ENCODE measurements at regions not wholly inside any gene's neighbourhood (a gene's known extent, or its start where the extent isn't known, plus 50 kb on each side); places are given as distances from the start of the nearest gene placed in this dataset.

DNA sequence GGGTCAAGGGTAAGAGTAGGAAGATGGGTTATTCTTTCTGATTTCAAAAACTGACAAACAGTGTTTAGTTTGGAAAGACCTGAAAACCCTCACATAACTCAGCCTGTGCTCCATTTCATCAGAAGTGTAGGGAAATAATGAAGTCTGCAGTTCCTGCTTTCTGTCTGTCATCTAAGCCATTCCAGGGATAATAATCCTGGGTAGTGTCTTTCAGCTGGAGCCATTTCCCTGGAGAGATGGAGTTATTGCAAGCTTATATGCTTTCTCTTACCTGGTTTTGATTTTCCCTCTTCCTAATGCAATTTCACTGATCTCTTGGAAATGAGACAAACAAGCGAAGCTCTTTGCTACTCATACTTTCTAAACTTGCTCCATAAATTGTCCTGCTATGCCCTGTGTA is 824.8 kb upstream of the LCORL start:
- CTCF ChIA-PET, result no interaction called here
- H3K27ac ChIP-seq (ENCODE audit: low read depth, low read length), result no peak overlapping the region

DNA sequence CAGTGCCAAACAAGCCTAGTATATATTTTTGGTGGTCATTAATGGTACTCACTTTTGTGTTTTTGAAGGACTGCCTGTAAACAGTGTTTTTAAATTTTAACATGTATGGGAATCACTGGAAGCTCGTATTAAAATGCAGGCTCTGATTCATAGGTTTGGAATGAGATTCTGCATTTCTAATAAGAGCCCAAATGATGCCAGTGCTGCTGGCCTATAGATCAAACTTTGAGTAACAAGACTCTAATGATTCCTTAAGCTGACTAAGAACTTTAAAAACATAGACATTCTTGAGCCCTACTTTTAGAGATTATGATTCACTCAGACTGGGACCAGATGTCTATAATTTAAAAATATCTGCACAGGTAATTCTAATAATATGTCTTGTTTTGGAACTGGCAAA is 823.2 kb upstream of the LCORL start:
- no peak for DNase-seq (ENCODE audit: low read depth, low spot score)
- Histone ChIP-seq H3K27me3 (ENCODE audit: control insufficient read depth, insufficient read depth, low read length) (no peaks in the 10 kb centered on the region), H3K4me3 (ENCODE audit: low read depth, low read length) (no peak overlapping the region), H3K27ac (ENCODE audit: low read depth, low read length) (no peak overlapping the region), H3K9me3 (ENCODE audit: control insufficient read depth, insufficient read depth, low read length) (no peaks in the 10 kb centered on the region)
- TF ChIP-seq, protein P1, sequence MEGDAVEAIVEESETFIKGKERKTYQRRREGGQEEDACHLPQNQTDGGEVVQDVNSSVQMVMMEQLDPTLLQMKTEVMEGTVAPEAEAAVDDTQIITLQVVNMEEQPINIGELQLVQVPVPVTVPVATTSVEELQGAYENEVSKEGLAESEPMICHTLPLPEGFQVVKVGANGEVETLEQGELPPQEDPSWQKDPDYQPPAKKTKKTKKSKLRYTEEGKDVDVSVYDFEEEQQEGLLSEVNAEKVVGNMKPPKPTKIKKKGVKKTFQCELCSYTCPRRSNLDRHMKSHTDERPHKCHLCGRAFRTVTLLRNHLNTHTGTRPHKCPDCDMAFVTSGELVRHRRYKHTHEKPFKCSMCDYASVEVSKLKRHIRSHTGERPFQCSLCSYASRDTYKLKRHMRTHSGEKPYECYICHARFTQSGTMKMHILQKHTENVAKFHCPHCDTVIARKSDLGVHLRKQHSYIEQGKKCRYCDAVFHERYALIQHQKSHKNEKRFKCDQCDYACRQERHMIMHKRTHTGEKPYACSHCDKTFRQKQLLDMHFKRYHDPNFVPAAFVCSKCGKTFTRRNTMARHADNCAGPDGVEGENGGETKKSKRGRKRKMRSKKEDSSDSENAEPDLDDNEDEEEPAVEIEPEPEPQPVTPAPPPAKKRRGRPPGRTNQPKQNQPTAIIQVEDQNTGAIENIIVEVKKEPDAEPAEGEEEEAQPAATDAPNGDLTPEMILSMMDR (IDR thresholded peaks at IDR 0.05; ENCODE audit: low read depth, low read length), result no peak
- ChIA-PET CTCF (no interaction called here), POLR2A (no interaction called here)

More for the DNA sequence above, 824.8 kb upstream of the LCORL start:
- Histone ChIP-seq H3K27me3 (ENCODE audit: control insufficient read depth, insufficient read depth, low read length) (no peaks in the 10 kb centered on the region), H3K9me3 (ENCODE audit: control insufficient read depth, insufficient read depth, low read length) (no peaks in the 10 kb centered on the region), H3K4me3 (ENCODE audit: low read depth, low read length) (no peak overlapping the region)
- TF ChIP-seq, protein P1 (IDR thresholded peaks at IDR 0.05; ENCODE audit: low read depth, low read length), result no peak
- DNase-seq (ENCODE audit: low read depth, low spot score), result no peak
- POLR2A ChIA-PET, result no interaction called here

DNA sequence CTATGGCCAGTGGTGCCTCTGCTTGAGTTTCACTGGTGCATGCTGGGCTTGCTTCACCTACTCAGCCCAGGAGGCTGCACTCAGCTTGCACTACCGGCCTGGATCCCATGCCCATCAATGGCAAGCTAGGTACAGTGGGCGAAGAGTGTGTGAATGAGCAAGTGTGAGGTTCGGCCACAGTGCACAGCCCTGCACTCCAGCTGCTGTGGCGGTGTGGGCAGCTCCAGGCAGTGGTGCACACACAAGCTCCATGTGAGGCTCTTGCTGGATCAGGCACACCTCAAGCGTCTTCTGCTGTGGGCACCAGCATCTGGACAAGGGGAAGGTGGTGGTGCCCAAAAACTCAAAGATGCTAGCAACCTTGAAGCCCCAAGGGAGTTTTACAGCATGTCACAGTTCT is 820.9 kb upstream of the LCORL start:
- no peak overlapping the region for H3K4me3 ChIP-seq (ENCODE audit: low read depth, low read length)
- TF ChIP-seq, protein P1 (IDR thresholded peaks at IDR 0.05; ENCODE audit: low read depth, low read length), result no peak
- no peak overlapping the region for H3K27ac ChIP-seq (ENCODE audit: low read depth, low read length)
- no peak for DNase-seq (ENCODE audit: low read depth, low spot score)
- no peaks in the 10 kb centered on the region for H3K9me3 ChIP-seq (ENCODE audit: control insufficient read depth, insufficient read depth, low read length)
- H3K27me3 ChIP-seq (ENCODE audit: control insufficient read depth, insufficient read depth, low read length), result no peaks in the 10 kb centered on the region
- ChIA-PET CTCF (no interaction called here), POLR2A (no interaction called here)

DNA sequence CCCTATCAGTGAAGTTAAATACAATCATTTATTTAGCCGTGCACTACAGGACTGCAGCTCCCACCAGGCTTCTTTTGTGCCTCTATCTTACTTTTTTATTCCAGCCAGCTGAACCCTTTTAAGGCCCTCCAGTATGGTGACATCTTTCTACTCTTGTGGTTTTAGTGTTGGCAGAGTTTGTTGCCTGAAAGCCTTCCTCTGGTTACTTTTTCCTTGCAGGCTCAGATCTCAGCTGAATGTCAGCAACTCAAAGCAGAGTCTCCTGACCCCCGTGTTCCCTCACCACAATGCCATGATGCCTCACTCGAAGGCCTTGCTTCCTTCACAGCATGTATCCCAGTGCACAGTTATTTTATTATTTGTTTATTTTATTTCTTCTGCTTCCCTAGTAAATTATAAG is 818.9 kb upstream of the LCORL start:
- Histone ChIP-seq H3K27me3 (ENCODE audit: control insufficient read depth, insufficient read depth, low read length) (no peaks in the 10 kb centered on the region), H3K27ac (ENCODE audit: low read depth, low read length) (no peak overlapping the region), H3K9me3 (ENCODE audit: control insufficient read depth, insufficient read depth, low read length) (no peaks in the 10 kb centered on the region), H3K4me3 (ENCODE audit: low read depth, low read length) (no peak overlapping the region)
- TF ChIP-seq, protein P1 (IDR thresholded peaks at IDR 0.05; ENCODE audit: low read depth, low read length), result no peak
- no peak for DNase-seq (ENCODE audit: low read depth, low spot score)
- POLR2A ChIA-PET, result no interaction called here
- CTCF ChIA-PET, result no interaction called here

DNA sequence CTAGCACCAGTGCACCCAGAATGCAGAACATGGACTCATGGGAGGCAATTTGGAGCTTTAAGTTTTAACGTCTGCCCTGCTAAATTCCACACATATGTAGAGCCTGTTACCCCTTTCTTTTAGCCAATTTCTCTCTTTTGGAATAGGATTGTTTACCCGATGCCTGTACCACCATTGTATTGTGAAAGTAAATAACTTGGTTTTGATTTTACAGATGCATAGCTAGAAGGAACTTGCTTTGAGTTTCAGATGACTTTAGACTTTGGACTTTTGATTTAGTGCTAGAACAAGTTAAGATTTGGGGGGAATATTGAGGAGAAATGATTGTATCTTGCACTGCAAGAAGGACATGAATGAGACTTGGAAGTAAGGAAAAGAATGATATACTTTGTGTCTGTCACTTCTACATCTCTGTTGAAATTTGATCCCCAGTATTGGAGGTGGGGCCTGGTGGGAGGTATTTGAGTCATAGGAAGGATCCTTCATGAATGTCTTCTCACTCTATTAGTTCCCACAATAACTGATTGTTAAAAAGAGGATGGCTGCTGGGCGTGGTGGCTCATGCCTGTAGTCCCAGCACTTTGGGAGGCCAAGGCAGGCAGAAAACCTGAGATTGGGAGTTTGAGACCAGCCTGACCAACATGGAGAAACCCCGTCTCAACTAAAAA is 794.8 kb upstream of the LCORL start:
- H3K27ac ChIP-seq (ENCODE audit: low read depth, low read length), result no peak overlapping the region
- H3K27me3 ChIP-seq (ENCODE audit: control insufficient read depth, insufficient read depth, low read length), result no peaks in the 10 kb centered on the region
- no peak for DNase-seq (ENCODE audit: low read depth, low spot score)
- POLR2A ChIA-PET, result no interaction called here
- CTCF ChIA-PET, result no interaction called here
- no peak overlapping the region for H3K4me3 ChIP-seq (ENCODE audit: low read depth, low read length)
- TF ChIP-seq, protein P1 (IDR thresholded peaks at IDR 0.05; ENCODE audit: low read depth, low read length), result no peak
- no peaks in the 10 kb centered on the region for H3K9me3 ChIP-seq (ENCODE audit: control insufficient read depth, insufficient read depth, low read length)
